ENCODE measurements at regions not wholly inside any gene's neighbourhood (a gene's known extent, or its start where the extent isn't known, plus 50 kb on each side); places are given as distances from the start of the nearest gene placed in this dataset.

DNA sequence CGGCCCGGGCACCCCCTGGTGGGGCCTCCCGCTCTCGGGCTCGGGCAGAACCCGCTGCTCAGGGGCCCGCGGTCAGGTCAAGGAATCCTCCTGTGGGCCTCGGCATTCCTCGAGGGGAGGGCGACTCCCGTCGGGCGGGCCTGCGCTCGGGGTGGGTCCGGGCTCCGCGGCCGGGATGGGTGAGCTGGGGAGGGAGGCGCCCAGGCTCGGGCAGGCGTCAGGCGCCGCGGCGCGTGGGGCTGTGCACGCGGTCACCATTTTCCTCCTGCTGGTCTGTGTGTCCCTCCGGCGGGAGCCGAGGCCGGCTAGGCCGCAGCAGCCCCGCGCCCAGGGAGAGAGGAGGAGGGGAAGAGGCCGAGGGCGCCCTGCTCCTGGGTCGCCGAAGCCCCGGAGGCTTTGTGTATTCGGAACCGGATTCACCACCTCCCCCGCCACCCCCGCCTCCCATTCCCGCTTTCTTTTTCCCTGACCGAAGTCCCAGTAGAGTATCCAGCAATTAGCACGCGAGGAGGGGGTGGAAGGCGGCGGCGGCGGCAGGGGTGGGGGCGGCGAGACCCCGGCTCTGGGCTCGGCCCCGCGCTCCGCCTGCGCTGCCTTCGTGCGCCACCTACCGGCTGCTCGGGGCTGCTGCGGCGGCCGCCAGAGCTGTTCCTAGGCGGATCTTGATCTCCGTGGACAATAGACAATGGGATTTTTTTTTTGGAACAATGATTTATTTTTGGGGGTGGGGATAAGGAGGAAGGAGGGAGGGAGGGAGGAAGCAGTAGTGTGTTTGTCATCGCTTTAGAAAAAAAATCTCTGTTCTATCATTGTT lies 99.0 kb upstream of the MAML3 start:
- TF ChIP-seq, protein P1, sequence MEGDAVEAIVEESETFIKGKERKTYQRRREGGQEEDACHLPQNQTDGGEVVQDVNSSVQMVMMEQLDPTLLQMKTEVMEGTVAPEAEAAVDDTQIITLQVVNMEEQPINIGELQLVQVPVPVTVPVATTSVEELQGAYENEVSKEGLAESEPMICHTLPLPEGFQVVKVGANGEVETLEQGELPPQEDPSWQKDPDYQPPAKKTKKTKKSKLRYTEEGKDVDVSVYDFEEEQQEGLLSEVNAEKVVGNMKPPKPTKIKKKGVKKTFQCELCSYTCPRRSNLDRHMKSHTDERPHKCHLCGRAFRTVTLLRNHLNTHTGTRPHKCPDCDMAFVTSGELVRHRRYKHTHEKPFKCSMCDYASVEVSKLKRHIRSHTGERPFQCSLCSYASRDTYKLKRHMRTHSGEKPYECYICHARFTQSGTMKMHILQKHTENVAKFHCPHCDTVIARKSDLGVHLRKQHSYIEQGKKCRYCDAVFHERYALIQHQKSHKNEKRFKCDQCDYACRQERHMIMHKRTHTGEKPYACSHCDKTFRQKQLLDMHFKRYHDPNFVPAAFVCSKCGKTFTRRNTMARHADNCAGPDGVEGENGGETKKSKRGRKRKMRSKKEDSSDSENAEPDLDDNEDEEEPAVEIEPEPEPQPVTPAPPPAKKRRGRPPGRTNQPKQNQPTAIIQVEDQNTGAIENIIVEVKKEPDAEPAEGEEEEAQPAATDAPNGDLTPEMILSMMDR (IDR thresholded peaks at IDR 0.05): peak; percentile 96
- no peak for TF ChIP-seq TCF7L2 (IDR thresholded peaks at IDR 0.05; ENCODE audit: low read depth, low read length)
- TF ChIP-seq, protein P2, sequence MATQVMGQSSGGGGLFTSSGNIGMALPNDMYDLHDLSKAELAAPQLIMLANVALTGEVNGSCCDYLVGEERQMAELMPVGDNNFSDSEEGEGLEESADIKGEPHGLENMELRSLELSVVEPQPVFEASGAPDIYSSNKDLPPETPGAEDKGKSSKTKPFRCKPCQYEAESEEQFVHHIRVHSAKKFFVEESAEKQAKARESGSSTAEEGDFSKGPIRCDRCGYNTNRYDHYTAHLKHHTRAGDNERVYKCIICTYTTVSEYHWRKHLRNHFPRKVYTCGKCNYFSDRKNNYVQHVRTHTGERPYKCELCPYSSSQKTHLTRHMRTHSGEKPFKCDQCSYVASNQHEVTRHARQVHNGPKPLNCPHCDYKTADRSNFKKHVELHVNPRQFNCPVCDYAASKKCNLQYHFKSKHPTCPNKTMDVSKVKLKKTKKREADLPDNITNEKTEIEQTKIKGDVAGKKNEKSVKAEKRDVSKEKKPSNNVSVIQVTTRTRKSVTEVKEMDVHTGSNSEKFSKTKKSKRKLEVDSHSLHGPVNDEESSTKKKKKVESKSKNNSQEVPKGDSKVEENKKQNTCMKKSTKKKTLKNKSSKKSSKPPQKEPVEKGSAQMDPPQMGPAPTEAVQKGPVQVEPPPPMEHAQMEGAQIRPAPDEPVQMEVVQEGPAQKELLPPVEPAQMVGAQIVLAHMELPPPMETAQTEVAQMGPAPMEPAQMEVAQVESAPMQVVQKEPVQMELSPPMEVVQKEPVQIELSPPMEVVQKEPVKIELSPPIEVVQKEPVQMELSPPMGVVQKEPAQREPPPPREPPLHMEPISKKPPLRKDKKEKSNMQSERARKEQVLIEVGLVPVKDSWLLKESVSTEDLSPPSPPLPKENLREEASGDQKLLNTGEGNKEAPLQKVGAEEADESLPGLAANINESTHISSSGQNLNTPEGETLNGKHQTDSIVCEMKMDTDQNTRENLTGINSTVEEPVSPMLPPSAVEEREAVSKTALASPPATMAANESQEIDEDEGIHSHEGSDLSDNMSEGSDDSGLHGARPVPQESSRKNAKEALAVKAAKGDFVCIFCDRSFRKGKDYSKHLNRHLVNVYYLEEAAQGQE (IDR thresholded peaks at IDR 0.05; ENCODE audit: insufficient read depth in 1 of 2, low read depth in 2 of 2, low read length in 1 of 2): no peak
